IMR-90 (cell line): ENCODE measurements at regions not wholly inside any gene's neighbourhood (a gene's known extent, or its start where the extent isn't known, plus 50 kb on each side); places are given as distances from the start of the nearest gene placed in this dataset.

Experiments
- ATAC-seq: fragments of 200-7000 bp; cut with Tn5 transposase; 2 replicates; pipeline ENCODE4 v1.9.1; 2020; ENCODE audit warnings: low read depth, mild to moderate bottlenecking, moderate library complexity
- BruUV-seq: library from RNA; stranded (reverse); fragments of 400-500 nt; replicated peaks from 2 replicates; lab custom pipeline; 2021; lab: Mats Ljungman, UMichigan
- CTCF ChIA-PET: fragments of 300-600 bp; formaldehyde crosslinking; extraction: SDS; loops from one replicate; lab custom pipeline; 2021; ENCODE audit warnings: antibody characterized with exemption; lab: Yijun Ruan, JAX
- POLR2A ChIA-PET: fragments of 300-600 bp; sonication (Branson Sonifier 250); formaldehyde crosslinking; loops from one replicate; lab custom pipeline; 2022; ENCODE audit warnings: antibody characterized with exemption; ENCODE audit not compliant: unreplicated experiment; lab: Charles Lee
- DNase-seq: peaks from one replicate; pipeline ENCODE4 v3.0.0; 2013
- H2AFZ ChIP-seq: replicated peaks from 2 replicates; pipeline ENCODE3; 2013; ENCODE audit warnings: low read length, mild to moderate bottlenecking; ENCODE audit not compliant: poor library complexity
- H2AK5ac ChIP-seq: 2 replicates; pipeline ENCODE4 v1.6.1; 2013; ENCODE audit warnings: low read depth, low read length, inconsistent platforms
- H2AK9ac ChIP-seq: replicated peaks from 2 replicates; pipeline ENCODE3; 2013; ENCODE audit warnings: mild to moderate bottlenecking, low read depth, low read length, moderate library complexity; ENCODE audit not compliant: poor library complexity
- H2BK120ac ChIP-seq: 2 replicates; pipeline ENCODE4 v1.6.1; 2013; ENCODE audit warnings: low read depth, low read length, inconsistent platforms
- H2BK15ac ChIP-seq: 3 replicates; pipeline ENCODE4 v1.6.1; 2013; ENCODE audit warnings: low read depth, low read length, inconsistent platforms
- H2BK20ac ChIP-seq: 2 replicates; pipeline ENCODE4 v1.6.1; 2013; ENCODE audit warnings: low read depth, mild to moderate bottlenecking, inconsistent platforms, low read length, moderate library complexity
- H2BK5ac ChIP-seq: 2 replicates; pipeline ENCODE4 v1.6.1; 2013; ENCODE audit warnings: mild to moderate bottlenecking, low read depth, low read length, inconsistent platforms; ENCODE audit not compliant: poor library complexity, severe bottlenecking
- H3K14ac ChIP-seq: replicated peaks from 2 replicates; pipeline ENCODE4 v1.6.1; 2013; ENCODE audit warnings: low read depth, low read length, inconsistent platforms
- H3K18ac ChIP-seq: 2 replicates; pipeline ENCODE4 v1.6.1; 2013; ENCODE audit warnings: low read depth, low read length, control low read depth
- H3K23ac ChIP-seq: 2 replicates; pipeline ENCODE4 v1.6.1; 2013; ENCODE audit warnings: low read depth, low read length, inconsistent platforms
- H3K27ac ChIP-seq: 2 replicates; pipeline ENCODE4 v1.5.1; 2013; ENCODE audit warnings: mild to moderate bottlenecking, control low read depth, low read length; ENCODE audit not compliant: insufficient read depth
- H3K27me3 ChIP-seq: 2 replicates; pipeline ENCODE4 v1.6.1; 2013; ENCODE audit warnings: low read length; ENCODE audit not compliant: control insufficient read depth, insufficient read depth
- H3K36me3 ChIP-seq: 2 replicates; pipeline ENCODE4 v1.6.1; 2013; ENCODE audit warnings: low read length, mixed read lengths; ENCODE audit not compliant: control insufficient read depth, insufficient read depth
- H3K4ac ChIP-seq: 2 replicates; pipeline ENCODE4 v1.6.1; 2013; ENCODE audit warnings: low read depth, low read length, inconsistent platforms
- H3K4me1 ChIP-seq: 2 replicates; pipeline ENCODE4 v1.6.1; 2013; ENCODE audit warnings: low read length, mixed read lengths; ENCODE audit not compliant: control insufficient read depth, insufficient read depth
- H3K4me2 ChIP-seq: 2 replicates; pipeline ENCODE4 v1.6.1; 2013; ENCODE audit warnings: low read depth, mild to moderate bottlenecking, control low read depth, low read length, moderate library complexity
- H3K4me3 ChIP-seq: 2 replicates; pipeline ENCODE4 v1.5.1; 2013; ENCODE audit warnings: low read depth, mild to moderate bottlenecking, control low read depth, low read length, moderate library complexity; ENCODE audit not compliant: insufficient read depth
- H3K56ac ChIP-seq: 2 replicates; pipeline ENCODE4 v1.6.1; 2013; ENCODE audit warnings: low read length, inconsistent platforms; ENCODE audit not compliant: insufficient read depth; ENCODE audit errors: extremely low read depth
- H3K79me1 ChIP-seq, 2 experiments: 2 replicates each; pipeline ENCODE4 v1.6.1; 2013; ENCODE audit warnings: low read length in 2 of 2, inconsistent platforms in 1 of 2, low read depth in 1 of 2
- H3K9ac ChIP-seq: 2 replicates; pipeline ENCODE4 v1.6.1; 2013; ENCODE audit warnings: low read depth, low read length, control low read depth
- H3K9me1 ChIP-seq: 2 replicates; pipeline ENCODE4 v1.6.1; 2013; ENCODE audit warnings: low read length, inconsistent platforms; ENCODE audit not compliant: insufficient read depth
- H3K9me3 ChIP-seq: 2 replicates; pipeline ENCODE4 v1.6.1; 2013; ENCODE audit warnings: low read length; ENCODE audit not compliant: control insufficient read depth, insufficient read depth
- H4K20me1 ChIP-seq: 2 replicates; pipeline ENCODE4 v1.6.1; 2013; ENCODE audit warnings: low read length, inconsistent platforms; ENCODE audit not compliant: insufficient read depth
- H4K5ac ChIP-seq: 2 replicates; pipeline ENCODE4 v1.6.1; 2013; ENCODE audit warnings: mild to moderate bottlenecking, low read depth, low read length, control low read depth
- H4K8ac ChIP-seq, 2 experiments: 2 replicates each; pipeline ENCODE4 v1.6.1; 2013; ENCODE audit warnings: low read depth in 2 of 2, low read length in 2 of 2, control low read depth in 1 of 2, inconsistent platforms in 1 of 2
- H4K91ac ChIP-seq: 2 replicates; pipeline ENCODE4 v1.6.1; 2013; ENCODE audit warnings: low read depth, low read length, inconsistent platforms; ENCODE audit not compliant: insufficient read depth
- CEBPB ChIP-seq: IDR thresholded peaks from 2 replicates; pipeline ENCODE4 v1.6.1; 2012; ENCODE audit warnings: low read depth, low read length, improper control_type of control experiment
- MXI1 ChIP-seq: IDR thresholded peaks from 2 replicates; pipeline ENCODE4 v1.6.1; 2012; ENCODE audit warnings: low read depth, mild to moderate bottlenecking, low read length, moderate library complexity, borderline replicate concordance
- WGBS, 2 experiments: methylation state at CpG; one replicate each; pipeline versions ENCODE4 v1.1.5 to v1.1.7; 2013; ENCODE audit warnings: missing lambda C conversion rate in 2 of 2; ENCODE audit not compliant: insufficient read length in 1 of 2; ENCODE audit errors: extremely low coverage in 2 of 2; 5-methylcytosine and 5-hydroxymethylcytosine counted together
- dilution Hi-C: fragments of 300-500 bp; cut with HindIII; formaldehyde crosslinking; loops from one replicate; pipeline ENCODE4 v1.14.3; 2018; ENCODE audit warnings: low sequenced_read_pairs; ENCODE audit not compliant: unreplicated experiment
- in situ Hi-C: fragments of 300-500 bp; cut with MboI; formaldehyde crosslinking; loops from 3 replicates; pipeline ENCODE4 v1.14.3; 2019; ENCODE audit warnings: low sequenced_read_pairs, inconsistent platforms, mixed read lengths
- intact Hi-C: fragments of 100-400 bp; cut with micrococcal nuclease; formaldehyde crosslinking; loops from 2 replicates; pipeline ENCODE4 v1.10.0; 2022

GRCh38 chr2:64317707-64318475 lies 136.1 kb upstream of the LGALSL start:
- Histone ChIP-seq H2AK9ac (no peak overlapping the region), H4K5ac (no peak overlapping the region), H2BK120ac (no peak overlapping the region), H4K8ac (no peak overlapping the region), H3K4me3 (no peak overlapping the region), H3K4me2 (no peak overlapping the region), H3K18ac (no peak overlapping the region), H2AK5ac (no peak overlapping the region), H3K9me3 (peaks cover 4% of the 10 kb centered on the region), H3K23ac (no peak overlapping the region), H3K4me1 (no peaks in the 10 kb centered on the region), H2BK20ac (no peak overlapping the region), H3K9me1 (no peaks in the 10 kb centered on the region; the same call in 1 of the 2 replicates), H4K91ac (no peak overlapping the region), H3K79me1 (no peaks in the 10 kb centered on the region), H3K14ac (no peak overlapping the region), H2BK15ac (no peak overlapping the region), H3K9ac (no peak overlapping the region), H2AFZ (no peak overlapping the region), H3K27me3 (peaks cover 55% of the 10 kb centered on the region), H3K36me3 (no peaks in the 10 kb centered on the region), H3K4ac (no peak overlapping the region), H4K20me1 (no peaks in the 10 kb centered on the region), H2BK5ac (no peak overlapping the region), H3K27ac (no peak overlapping the region), H3K56ac (no peak overlapping the region)
- no CpG with 5 or more reads among the region's 2 CpGs for WGBS, 2 experiments
- intact Hi-C loops (no loop called here), in situ Hi-C loops (no loop called here), dilution Hi-C loops (loop anchor here (25.0 kb wide), 1 partner anchor 256 kb away; no protein-coding TSS in a partner anchor)
- DNase-seq (no peak), ATAC-seq (no peak)
- TF ChIP-seq MXI1 = no peak
- no peak for TF ChIP-seq CEBPB
- ChIA-PET CTCF (interaction anchor here (1.2 to 1.5 kb wide), 2 partner anchors 12 to 268 kb away, joined by 3 to 5 read pairs; no protein-coding TSS in a partner anchor), POLR2A (interaction anchor here (0.5 kb wide), 1 partner anchor 80 kb away, joined by 3 read pairs; no protein-coding TSS in a partner anchor)
- no TSS peak for BruUV-seq
